Thoracic aorta (tissue), 2 donors: ENCODE measurements at regions not wholly inside any gene's neighbourhood (a gene's known extent, or its start where the extent isn't known, plus 50 kb on each side); places are given as distances from the start of the nearest gene placed in this dataset.

Source experiments
- ATAC-seq: fragments of 150-250 bp; one replicate; pipeline ENCODE4 v1.8.0; 2017; ENCODE audit warnings: low read depth; ENCODE audit not compliant: insufficient number of reproducible peaks, low FRiP score
- DNase-seq: peaks from one replicate; pipeline ENCODE4 v3.0.0-alpha.2; 2020; ENCODE audit warnings: low spot score
- H3K27ac ChIP-seq, 2 donors: fragments of 200-600 bp; sonication (generic); 1 replicate in 1 of 2; 2 replicates in 1 of 2; pipeline ENCODE4 v1.5.1; 2016; ENCODE audit warnings: mild to moderate bottlenecking in 2 of 2, moderate library complexity in 2 of 2
- H3K27me3 ChIP-seq: fragments of 200-600 bp; sonication (generic); replicated peaks from 2 replicates; pipeline ENCODE4 v1.6.0; 2016; ENCODE audit warnings: mild to moderate bottlenecking; ENCODE audit not compliant: insufficient read depth
- H3K36me3 ChIP-seq: fragments of 200-600 bp; sonication (generic); one replicate; pipeline ENCODE4 v1.5.1; 2016
- H3K4me1 ChIP-seq, 2 donors: fragments of 200-600 bp; sonication (generic); 1 replicate in 1 of 2; 2 replicates in 1 of 2; pipeline versions ENCODE4 v1.5.1 to v1.6.0; 2016; ENCODE audit warnings: low read depth in 2 of 2, mild to moderate bottlenecking in 1 of 2; ENCODE audit not compliant: control insufficient read depth in 1 of 2
- H3K4me3 ChIP-seq: fragments of 200-600 bp; sonication (generic); 2 replicates; pipeline ENCODE4 v1.5.1; 2016; ENCODE audit warnings: mild to moderate bottlenecking
- H3K9me3 ChIP-seq: fragments of 200-600 bp; sonication (generic); 2 replicates; pipeline ENCODE4 v1.5.1; 2016
- TF ChIP-seq, protein P1 (sequence below): fragments of 200-600 bp; sonication (generic); IDR thresholded peaks from one replicate; pipeline ENCODE4 v1.5.1; 2019; ENCODE audit warnings: antibody characterized with exemption

GRCh38 chr17:77281904-77282367 is 141.2 kb downstream of the SEC14L1 start:
- peak overlapping the region; percentile 71 for H3K4me3 ChIP-seq
- TF ChIP-seq, protein P1, sequence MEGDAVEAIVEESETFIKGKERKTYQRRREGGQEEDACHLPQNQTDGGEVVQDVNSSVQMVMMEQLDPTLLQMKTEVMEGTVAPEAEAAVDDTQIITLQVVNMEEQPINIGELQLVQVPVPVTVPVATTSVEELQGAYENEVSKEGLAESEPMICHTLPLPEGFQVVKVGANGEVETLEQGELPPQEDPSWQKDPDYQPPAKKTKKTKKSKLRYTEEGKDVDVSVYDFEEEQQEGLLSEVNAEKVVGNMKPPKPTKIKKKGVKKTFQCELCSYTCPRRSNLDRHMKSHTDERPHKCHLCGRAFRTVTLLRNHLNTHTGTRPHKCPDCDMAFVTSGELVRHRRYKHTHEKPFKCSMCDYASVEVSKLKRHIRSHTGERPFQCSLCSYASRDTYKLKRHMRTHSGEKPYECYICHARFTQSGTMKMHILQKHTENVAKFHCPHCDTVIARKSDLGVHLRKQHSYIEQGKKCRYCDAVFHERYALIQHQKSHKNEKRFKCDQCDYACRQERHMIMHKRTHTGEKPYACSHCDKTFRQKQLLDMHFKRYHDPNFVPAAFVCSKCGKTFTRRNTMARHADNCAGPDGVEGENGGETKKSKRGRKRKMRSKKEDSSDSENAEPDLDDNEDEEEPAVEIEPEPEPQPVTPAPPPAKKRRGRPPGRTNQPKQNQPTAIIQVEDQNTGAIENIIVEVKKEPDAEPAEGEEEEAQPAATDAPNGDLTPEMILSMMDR, result no peak

DNA sequence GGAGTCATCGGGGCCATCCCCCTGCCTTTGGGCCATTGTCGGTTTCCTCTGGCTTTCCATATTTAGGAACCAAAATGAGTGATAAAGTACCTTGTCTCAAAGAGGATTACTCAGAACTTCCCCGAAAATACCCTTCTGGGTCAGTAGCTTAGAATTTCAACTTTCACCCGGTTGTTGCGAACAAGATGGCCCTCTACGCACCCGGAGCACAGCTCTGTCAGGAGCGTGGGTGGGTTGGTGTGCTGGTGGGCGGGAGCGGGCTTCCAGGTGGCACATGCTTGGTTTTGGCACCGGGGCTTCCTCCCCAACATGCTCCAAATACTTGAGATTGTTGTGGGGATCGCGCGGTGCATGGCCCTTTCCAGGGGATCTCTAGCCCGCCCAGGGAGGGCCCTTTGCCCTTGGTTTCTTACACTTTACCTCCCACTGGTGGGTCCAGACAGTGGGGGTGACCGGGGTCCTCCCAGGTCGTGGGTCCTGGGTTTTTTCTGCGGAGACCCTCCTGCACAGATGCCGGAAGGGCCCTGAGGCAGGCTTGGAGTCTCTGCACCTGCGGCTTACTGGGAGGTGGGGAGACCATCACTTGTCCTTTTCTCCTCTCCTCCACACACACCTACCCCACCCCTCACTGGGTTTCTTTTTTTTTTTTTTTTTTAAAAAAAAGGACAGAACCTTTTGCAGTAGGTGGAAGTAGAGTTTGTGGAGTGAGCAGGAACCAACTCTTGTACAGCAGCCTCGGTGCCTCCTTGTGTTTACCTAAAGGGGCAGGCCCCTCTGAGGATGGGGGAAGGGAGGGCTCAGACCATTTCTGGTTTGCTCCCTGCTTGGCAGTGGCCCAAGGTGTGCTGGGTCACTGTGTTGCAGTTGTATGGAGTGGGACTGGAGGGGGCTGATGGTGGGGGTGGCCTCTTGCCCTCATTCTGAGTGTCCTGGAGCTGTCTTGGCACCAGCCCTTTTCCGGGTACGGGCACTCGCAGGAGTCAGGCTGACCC is 142.1 kb downstream of the SEC14L1 start:
- H3K4me1 ChIP-seq, result peaks cover 10 to 30% of the 10 kb centered on the region in 2 donors
- DNase-seq, result no peak
- no peaks in the 10 kb centered on the region for H3K36me3 ChIP-seq
- ATAC-seq, result no peak
- no peaks in the 10 kb centered on the region for H3K9me3 ChIP-seq
- H3K27me3 ChIP-seq, result peaks cover 4% of the 10 kb centered on the region
- H3K4me3 ChIP-seq, result no peak overlapping the region
- no peak overlapping the region for H3K27ac ChIP-seq
- TF ChIP-seq, protein P1, result no peak

More at GRCh38 chr17:77281904-77282367, 141.2 kb downstream of the SEC14L1 start:
- Histone ChIP-seq H3K36me3 (no peaks in the 10 kb centered on the region), H3K4me1 (peaks cover 10 to 21% of the 10 kb centered on the region in 2 donors), H3K27ac (no peak overlapping the region), H3K9me3 (no peaks in the 10 kb centered on the region), H3K27me3 (peaks cover 4% of the 10 kb centered on the region)
- DNase-seq (no peak), ATAC-seq (no peak)

GRCh38 chr17:77284023-77284617 is 143.4 kb downstream of the SEC14L1 start:
- Histone ChIP-seq H3K4me1 (peaks cover 10 to 34% of the 10 kb centered on the region in 2 donors), H3K4me3 (no peak overlapping the region), H3K36me3 (no peaks in the 10 kb centered on the region), H3K9me3 (no peaks in the 10 kb centered on the region), H3K27me3 (peaks cover 4% of the 10 kb centered on the region), H3K27ac (no peak overlapping the region)
- ATAC-seq, result no peak
- TF ChIP-seq, protein P1, result no peak
- no peak for DNase-seq

GRCh38 chr17:77285594-77286390 is 145.0 kb downstream of the SEC14L1 start:
- Histone ChIP-seq H3K36me3 (no peaks in the 10 kb centered on the region), H3K27me3 (peaks cover 4% of the 10 kb centered on the region), H3K27ac (peak overlapping the region in 1 of 2 donors; percentile 32), H3K4me3 (no peak overlapping the region), H3K4me1 (peaks cover 10 to 30% of the 10 kb centered on the region in 2 donors), H3K9me3 (no peaks in the 10 kb centered on the region)
- peak; percentile 32 for ATAC-seq
- TF ChIP-seq, protein P1, result no peak
- DNase-seq, result peak; percentile 25
